Smooth muscle cell (in vitro differentiated cells): ENCODE measurements at regions not wholly inside any gene's neighbourhood (a gene's known extent, or its start where the extent isn't known, plus 50 kb on each side); places are given as distances from the start of the nearest gene placed in this dataset.

ENCODE experiments used
- DNase-seq: peaks from one replicate; lab custom pipeline; 2025; ENCODE audit not compliant: unreplicated experiment; lab: John Stamatoyannopoulos, UW
- H2AFZ ChIP-seq: fragments of 200-600 bp; sonication (generic); 2 replicates; pipeline ENCODE4 v1.6.0; 2016; ENCODE audit warnings: antibody characterized with exemption, low read depth, mild to moderate bottlenecking
- H3F3A ChIP-seq: fragments of 200-600 bp; sonication (generic); 2 replicates; pipeline ENCODE4 v1.6.0; 2017; ENCODE audit warnings: antibody characterized with exemption, low read depth
- H3K27ac ChIP-seq: fragments of 200-600 bp; sonication (generic); 2 replicates; pipeline ENCODE4 v1.5.1; 2016; ENCODE audit warnings: low read depth, mild to moderate bottlenecking
- H3K27me3 ChIP-seq: fragments of 200-600 bp; sonication (generic); 2 replicates; pipeline ENCODE4 v1.6.1; 2016; ENCODE audit warnings: low read depth, mild to moderate bottlenecking
- H3K36me3 ChIP-seq: fragments of 200-600 bp; sonication (generic); 2 replicates; pipeline ENCODE4 v1.5.1; 2016; ENCODE audit warnings: low read depth
- H3K4me1 ChIP-seq: fragments of 200-600 bp; sonication (generic); 2 replicates; pipeline ENCODE4 v1.5.1; 2016; ENCODE audit warnings: low read depth
- H3K4me2 ChIP-seq: fragments of 200-600 bp; sonication (generic); 2 replicates; pipeline ENCODE4 v1.6.0; 2016; ENCODE audit warnings: mild to moderate bottlenecking
- H3K4me3 ChIP-seq: fragments of 200-600 bp; sonication (generic); 2 replicates; pipeline ENCODE4 v1.5.1; 2016; ENCODE audit warnings: mild to moderate bottlenecking
- H3K79me2 ChIP-seq: fragments of 200-600 bp; sonication (generic); 2 replicates; pipeline ENCODE4 v1.6.0; 2016; ENCODE audit warnings: low read depth, mild to moderate bottlenecking
- H3K9ac ChIP-seq: fragments of 200-600 bp; sonication (generic); 2 replicates; pipeline ENCODE4 v1.6.0; 2016; ENCODE audit warnings: low read depth
- H3K9me3 ChIP-seq: fragments of 200-600 bp; sonication (generic); replicated peaks from 2 replicates; pipeline ENCODE4 v1.5.1; 2016; ENCODE audit warnings: low read depth
- H4K20me1 ChIP-seq: fragments of 200-600 bp; sonication (generic); 2 replicates; pipeline ENCODE4 v1.6.0; 2016; ENCODE audit warnings: low read depth
- WGBS: methylation state at CpG from one replicate; pipeline ENCODE4 v1.1.7; 2016; ENCODE audit warnings: low lambda C conversion rate; 5-methylcytosine and 5-hydroxymethylcytosine counted together
- TF ChIP-seq, protein P1 (sequence below): fragments of 200-600 bp; sonication (generic); IDR thresholded peaks from 2 replicates; pipeline ENCODE4 v1.5.1; 2017; ENCODE audit warnings: borderline replicate concordance, mild to moderate bottlenecking, antibody characterized with exemption; ENCODE audit not compliant: insufficient read depth, poor library complexity, severe bottlenecking

DNA sequence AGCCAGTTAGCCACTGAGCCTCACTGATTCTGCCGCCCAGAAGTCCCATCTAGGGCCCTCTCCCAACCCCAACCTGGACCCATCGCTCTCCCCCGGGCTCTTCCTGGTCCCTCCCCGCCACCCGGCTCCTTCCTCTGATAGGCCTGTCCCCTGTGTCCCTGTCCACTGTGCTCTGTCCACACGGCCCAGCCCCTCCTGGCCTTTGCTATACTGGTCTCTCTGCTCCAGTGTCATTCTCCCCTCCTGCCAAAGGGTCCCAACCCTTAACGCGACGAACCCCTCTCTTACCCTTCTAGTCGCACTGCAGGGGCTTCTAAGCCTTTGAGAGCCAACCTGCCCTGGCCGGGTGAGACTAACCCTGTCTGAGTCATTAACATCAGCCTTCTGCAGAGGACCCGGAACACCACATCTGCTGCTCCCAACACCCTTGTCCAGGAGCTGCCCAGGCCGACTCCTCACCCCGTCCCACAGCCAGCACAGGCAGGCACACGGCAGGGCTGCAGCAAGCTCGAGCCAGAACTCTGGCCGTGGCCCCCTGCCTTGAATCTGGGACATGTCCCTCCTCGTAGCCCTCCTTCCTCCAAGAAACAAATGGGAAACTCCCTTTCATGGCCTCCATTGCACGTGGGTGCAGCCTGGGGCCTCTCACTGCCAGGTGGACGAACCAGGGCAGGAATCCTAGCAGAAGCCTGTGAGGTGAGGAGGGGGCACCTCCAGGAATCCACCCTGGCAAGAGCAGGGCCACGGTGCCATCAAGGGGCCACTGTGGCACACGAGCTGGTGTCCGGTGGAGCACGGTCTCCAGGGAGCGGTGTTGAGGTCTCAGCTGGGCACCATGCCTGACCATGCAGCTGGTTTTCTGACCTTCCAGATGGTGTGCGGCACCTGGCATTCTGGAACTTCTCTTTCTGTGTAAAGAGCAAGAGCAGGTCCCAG is 140.9 kb upstream of the IQSEC1 start:
- Histone ChIP-seq H3K27ac (no peak overlapping the region), H3F3A (no peaks in the 10 kb centered on the region), H3K4me3 (no peak overlapping the region), H3K9ac (no peak overlapping the region), H4K20me1 (peaks cover 23% of the 10 kb centered on the region), H3K27me3 (no peaks in the 10 kb centered on the region), H3K4me1 (no peaks in the 10 kb centered on the region), H3K4me2 (no peak overlapping the region), H3K79me2 (no peaks in the 10 kb centered on the region), H3K9me3 (no peaks in the 10 kb centered on the region), H3K36me3 (no peaks in the 10 kb centered on the region), H2AFZ (no peak overlapping the region)
- no peak for DNase-seq
- TF ChIP-seq, protein P1, sequence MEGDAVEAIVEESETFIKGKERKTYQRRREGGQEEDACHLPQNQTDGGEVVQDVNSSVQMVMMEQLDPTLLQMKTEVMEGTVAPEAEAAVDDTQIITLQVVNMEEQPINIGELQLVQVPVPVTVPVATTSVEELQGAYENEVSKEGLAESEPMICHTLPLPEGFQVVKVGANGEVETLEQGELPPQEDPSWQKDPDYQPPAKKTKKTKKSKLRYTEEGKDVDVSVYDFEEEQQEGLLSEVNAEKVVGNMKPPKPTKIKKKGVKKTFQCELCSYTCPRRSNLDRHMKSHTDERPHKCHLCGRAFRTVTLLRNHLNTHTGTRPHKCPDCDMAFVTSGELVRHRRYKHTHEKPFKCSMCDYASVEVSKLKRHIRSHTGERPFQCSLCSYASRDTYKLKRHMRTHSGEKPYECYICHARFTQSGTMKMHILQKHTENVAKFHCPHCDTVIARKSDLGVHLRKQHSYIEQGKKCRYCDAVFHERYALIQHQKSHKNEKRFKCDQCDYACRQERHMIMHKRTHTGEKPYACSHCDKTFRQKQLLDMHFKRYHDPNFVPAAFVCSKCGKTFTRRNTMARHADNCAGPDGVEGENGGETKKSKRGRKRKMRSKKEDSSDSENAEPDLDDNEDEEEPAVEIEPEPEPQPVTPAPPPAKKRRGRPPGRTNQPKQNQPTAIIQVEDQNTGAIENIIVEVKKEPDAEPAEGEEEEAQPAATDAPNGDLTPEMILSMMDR, result no peak
- 94% methylated on average over 26 of the region's 26 CpGs for WGBS

DNA sequence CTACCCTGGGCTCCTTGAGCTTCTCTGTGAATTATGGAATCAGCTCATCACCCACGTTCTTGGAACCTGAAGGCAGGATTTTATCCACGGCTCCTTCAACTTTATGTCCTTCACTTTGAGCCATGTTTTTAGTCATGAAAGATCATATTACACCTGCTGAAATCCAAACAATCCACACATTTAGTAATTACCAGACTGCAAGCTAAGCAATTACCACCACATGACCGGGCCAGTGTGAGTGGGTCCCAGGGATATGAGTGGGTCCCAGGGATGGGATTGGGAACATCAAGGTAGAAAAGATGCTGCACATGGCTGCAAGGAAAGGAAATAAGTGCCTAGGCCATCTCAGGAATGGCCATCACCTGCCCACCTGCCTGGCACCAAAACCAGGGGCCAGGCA is 140.3 kb upstream of the IQSEC1 start:
- Histone ChIP-seq H3K4me2 (no peak overlapping the region), H2AFZ (no peak overlapping the region), H3K9ac (no peak overlapping the region), H3K4me3 (no peak overlapping the region), H3F3A (no peaks in the 10 kb centered on the region), H3K27me3 (no peaks in the 10 kb centered on the region), H4K20me1 (peaks cover 23% of the 10 kb centered on the region), H3K36me3 (no peaks in the 10 kb centered on the region), H3K79me2 (no peaks in the 10 kb centered on the region), H3K27ac (no peak overlapping the region), H3K4me1 (no peaks in the 10 kb centered on the region), H3K9me3 (no peaks in the 10 kb centered on the region)
- TF ChIP-seq, protein P1, result no peak
- DNase-seq, result no peak
- 96% methylated on average over 3 of the region's 3 CpGs for WGBS

DNA sequence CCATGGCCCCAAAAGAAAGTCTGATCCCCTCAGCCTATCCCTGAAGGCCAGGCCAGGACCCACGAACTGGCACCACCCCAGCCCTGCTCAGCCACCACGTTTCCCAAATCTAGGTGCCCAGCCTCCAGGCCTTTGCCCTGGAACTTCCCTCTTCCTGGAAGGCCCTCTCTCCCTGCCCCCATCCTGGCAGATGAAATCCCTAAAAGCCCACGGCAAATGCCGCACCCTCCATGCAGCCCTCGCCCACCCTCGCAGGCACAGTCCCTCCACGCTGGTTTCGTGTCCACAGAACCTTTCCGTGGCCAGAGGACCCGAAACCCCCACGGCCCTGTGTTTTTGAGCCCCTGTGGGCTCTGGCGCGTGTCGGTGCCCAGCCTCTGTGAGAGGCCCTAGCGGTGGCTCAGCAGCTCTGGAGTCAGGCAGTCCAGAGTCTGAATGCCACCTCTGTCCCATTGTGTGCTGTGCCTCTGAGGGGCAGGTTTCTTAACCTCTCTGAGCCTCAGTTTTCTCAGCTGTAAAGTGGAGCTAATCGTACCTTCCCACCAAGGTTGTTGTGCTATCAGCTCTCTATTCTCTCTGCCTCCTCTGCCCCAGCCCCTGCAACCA is 138.5 kb upstream of the IQSEC1 start:
- Histone ChIP-seq H3K27ac (no peak overlapping the region), H3K27me3 (no peaks in the 10 kb centered on the region), H3K36me3 (no peaks in the 10 kb centered on the region), H3F3A (no peaks in the 10 kb centered on the region), H2AFZ (no peak overlapping the region), H3K9ac (no peak overlapping the region), H3K4me2 (no peak overlapping the region), H3K79me2 (no peaks in the 10 kb centered on the region), H3K4me3 (no peak overlapping the region), H3K9me3 (no peaks in the 10 kb centered on the region), H3K4me1 (no peaks in the 10 kb centered on the region), H4K20me1 (peaks cover 18% of the 10 kb centered on the region)
- no peak for DNase-seq
- TF ChIP-seq, protein P1, result no peak
- 92% methylated on average over 16 of the region's 16 CpGs for WGBS
